HEK293T (cell line): ENCODE measurements at regions not wholly inside any gene's neighbourhood (a gene's known extent, or its start where the extent isn't known, plus 50 kb on each side); places are given as distances from the start of the nearest gene placed in this dataset.

Experiments
- BHLHE40 ChIP-seq: fragments of 450-650 bp; IDR thresholded peaks from 2 replicates; pipeline ENCODE4 v1.6.1; 2016; ENCODE audit warnings: mild to moderate bottlenecking, moderate library complexity, borderline replicate concordance
- ELF4 ChIP-seq: fragments of 450-650 bp; IDR thresholded peaks from 2 replicates; pipeline ENCODE4 v1.6.1; 2017; ENCODE audit warnings: antibody characterized with exemption
- FOXA1 ChIP-seq: fragments of 450-650 bp; IDR thresholded peaks from 2 replicates; pipeline ENCODE4 v1.6.1; 2016; ENCODE audit warnings: mild to moderate bottlenecking
- FOXK2 ChIP-seq: fragments of 450-650 bp; IDR thresholded peaks from 2 replicates; pipeline ENCODE4 v1.6.1; 2016; ENCODE audit warnings: mild to moderate bottlenecking
- L3MBTL2 ChIP-seq: fragments of 450-650 bp; conservative IDR thresholded peaks from 2 replicates; pipeline ENCODE4 v1.6.1; 2016; ENCODE audit warnings: mild to moderate bottlenecking
- NFRKB ChIP-seq: fragments of 450-650 bp; IDR thresholded peaks from 2 replicates; pipeline ENCODE4 v1.6.1; 2016; ENCODE audit warnings: mild to moderate bottlenecking, moderate library complexity
- PKNOX1 ChIP-seq: fragments of 450-650 bp; IDR thresholded peaks from 2 replicates; pipeline ENCODE4 v1.6.1; 2016
- SUZ12 ChIP-seq: fragments of 450-650 bp; IDR thresholded peaks from 2 replicates; pipeline ENCODE4 v1.6.1; 2016; ENCODE audit warnings: mild to moderate bottlenecking

- TF ChIP-seq FOXA1 (no peak), ELF4 (no peak), SUZ12 (no peak), L3MBTL2 (no peak), NFRKB (no peak), BHLHE40 (no peak), PKNOX1 (no peak), FOXK2 (no peak)
Observed at GRCh38 chr10:36452851-36453250, 672.5 kb upstream of the ANKRD30A start.
